ENCODE measurements at regions not wholly inside any gene's neighbourhood (a gene's known extent, or its start where the extent isn't known, plus 50 kb on each side); places are given as distances from the start of the nearest gene placed in this dataset.

DNA sequence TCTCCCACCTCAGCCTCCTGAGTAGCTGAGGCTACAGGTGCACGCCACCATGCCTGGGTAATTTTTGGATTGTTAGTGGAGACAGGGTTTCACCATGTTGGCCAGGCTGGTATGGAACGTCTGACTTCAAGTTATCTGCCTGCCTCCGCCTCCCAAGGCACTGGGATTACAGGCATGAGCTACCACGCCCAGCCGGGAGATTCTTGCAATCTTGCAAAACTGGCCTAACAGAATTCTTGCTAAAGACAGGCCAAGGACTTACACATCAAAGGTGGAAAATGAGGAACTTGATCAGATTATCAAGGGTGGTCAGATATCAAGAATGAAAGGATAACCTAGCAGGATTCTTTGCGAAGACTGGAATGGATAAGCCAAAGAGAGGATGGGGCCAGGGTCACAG is 98.3 kb upstream of the TIAM1 start:
- CTCF ChIA-PET = interaction anchor here (0.6 kb wide), 1 partner anchor 138 kb away, joined by 3 read pairs; no protein-coding TSS in a partner anchor
- H3K27ac Mint-ChIP-seq = no peak overlapping the region
- ATAC-seq = no peak
- H3K9me3 Mint-ChIP-seq = peaks cover 25% of the 10 kb centered on the region
- no peak for TF ChIP-seq ZNF219 (CRISPR knock-in tag; IDR thresholded peaks at IDR 0.05; ENCODE audit: borderline replicate concordance)
- H3K36me3 Mint-ChIP-seq = peaks cover 17% of the 10 kb centered on the region
- no peak overlapping the region for H3K4me3 Mint-ChIP-seq
- no peak for DNase-seq (ENCODE audit: low spot score)
- no peaks in the 10 kb centered on the region for H3K27me3 Mint-ChIP-seq (ENCODE audit: low read depth)
- H3K4me1 Mint-ChIP-seq = peaks cover 15% of the 10 kb centered on the region
- POLR2A ChIA-PET = no interaction called here

- no peak for TF ChIP-seq FOXK1 (CRISPR knock-in tag; IDR thresholded peaks at IDR 0.05)
- TF ChIP-seq TP53 (CRISPR knock-in tag; IDR thresholded peaks at IDR 0.05) = no peak
- no peak for TF ChIP-seq CBFB (CRISPR knock-in tag; IDR thresholded peaks at IDR 0.05; ENCODE audit: low read depth)
- no peak for TF ChIP-seq GABPB1 (CRISPR knock-in tag; IDR thresholded peaks at IDR 0.05)
- TF ChIP-seq, protein P1, sequence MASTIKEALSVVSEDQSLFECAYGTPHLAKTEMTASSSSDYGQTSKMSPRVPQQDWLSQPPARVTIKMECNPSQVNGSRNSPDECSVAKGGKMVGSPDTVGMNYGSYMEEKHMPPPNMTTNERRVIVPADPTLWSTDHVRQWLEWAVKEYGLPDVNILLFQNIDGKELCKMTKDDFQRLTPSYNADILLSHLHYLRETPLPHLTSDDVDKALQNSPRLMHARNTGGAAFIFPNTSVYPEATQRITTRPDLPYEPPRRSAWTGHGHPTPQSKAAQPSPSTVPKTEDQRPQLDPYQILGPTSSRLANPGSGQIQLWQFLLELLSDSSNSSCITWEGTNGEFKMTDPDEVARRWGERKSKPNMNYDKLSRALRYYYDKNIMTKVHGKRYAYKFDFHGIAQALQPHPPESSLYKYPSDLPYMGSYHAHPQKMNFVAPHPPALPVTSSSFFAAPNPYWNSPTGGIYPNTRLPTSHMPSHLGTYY (CRISPR knock-in tag; IDR thresholded peaks at IDR 0.05) = no peak
- no peak for TF ChIP-seq NR1H2 (CRISPR knock-in tag; IDR thresholded peaks at IDR 0.05)
- TF ChIP-seq ZBTB21 (CRISPR knock-in tag; IDR thresholded peaks at IDR 0.05; ENCODE audit: borderline replicate concordance) = no peak
- no peak for TF ChIP-seq TEAD4 (CRISPR knock-in tag; IDR thresholded peaks at IDR 0.05)
- no peak for TF ChIP-seq OVOL2 (CRISPR knock-in tag; IDR thresholded peaks at IDR 0.05; ENCODE audit: borderline replicate concordance)
- TF ChIP-seq RELA (CRISPR knock-in tag; IDR thresholded peaks at IDR 0.05; ENCODE audit: borderline replicate concordance) = no peak
- no peak for TF ChIP-seq JAZF1 (CRISPR knock-in tag; IDR thresholded peaks at IDR 0.05)
- TF ChIP-seq NFYB (CRISPR knock-in tag; conservative IDR thresholded peaks at IDR 0.05; ENCODE audit: low read depth) = no peak
- no peak for TF ChIP-seq ELF4 (CRISPR knock-in tag; IDR thresholded peaks at IDR 0.05; ENCODE audit: low read depth)
- TF ChIP-seq TEAD1 (CRISPR knock-in tag; IDR thresholded peaks at IDR 0.05) = no peak
- TF ChIP-seq CREB1 (CRISPR knock-in tag; IDR thresholded peaks at IDR 0.05) = no peak
- no peak for TF ChIP-seq ZNF121 (CRISPR knock-in tag; IDR thresholded peaks at IDR 0.05)
- no peak for TF ChIP-seq PRDM15 (CRISPR knock-in tag; IDR thresholded peaks at IDR 0.05)
- no peak for TF ChIP-seq ZNF423 (CRISPR knock-in tag; IDR thresholded peaks at IDR 0.05)
- TF ChIP-seq CREM (CRISPR knock-in tag; IDR thresholded peaks at IDR 0.05) = no peak
- TF ChIP-seq, protein P2, sequence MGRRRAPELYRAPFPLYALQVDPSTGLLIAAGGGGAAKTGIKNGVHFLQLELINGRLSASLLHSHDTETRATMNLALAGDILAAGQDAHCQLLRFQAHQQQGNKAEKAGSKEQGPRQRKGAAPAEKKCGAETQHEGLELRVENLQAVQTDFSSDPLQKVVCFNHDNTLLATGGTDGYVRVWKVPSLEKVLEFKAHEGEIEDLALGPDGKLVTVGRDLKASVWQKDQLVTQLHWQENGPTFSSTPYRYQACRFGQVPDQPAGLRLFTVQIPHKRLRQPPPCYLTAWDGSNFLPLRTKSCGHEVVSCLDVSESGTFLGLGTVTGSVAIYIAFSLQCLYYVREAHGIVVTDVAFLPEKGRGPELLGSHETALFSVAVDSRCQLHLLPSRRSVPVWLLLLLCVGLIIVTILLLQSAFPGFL (CRISPR knock-in tag; IDR thresholded peaks at IDR 0.05; ENCODE audit: borderline replicate concordance) = no peak
- Mint-ChIP-seq H3K4me1 (peaks cover 16% of the 10 kb centered on the region), H3K27ac (no peak overlapping the region), H3K36me3 (no peaks in the 10 kb centered on the region), H3K9me3 (no peaks in the 10 kb centered on the region), H3K4me3 (no peak overlapping the region), H3K27me3 (ENCODE audit: low read depth) (no peaks in the 10 kb centered on the region)
- ChIA-PET CTCF (no interaction called here), POLR2A (no interaction called here)
- DNase-seq (ENCODE audit: low spot score) (no peak), ATAC-seq (no peak)
These were observed 85.4 kb upstream of the TIAM1 start for GRCh38 chr21:31429506-31429905.

All from WTC11 (cell line).